CD1c-positive myeloid dendritic cell (primary cell): ENCODE measurements at regions not wholly inside any gene's neighbourhood (a gene's known extent, or its start where the extent isn't known, plus 50 kb on each side); places are given as distances from the start of the nearest gene placed in this dataset.

Source experiments
- DNase-seq: peaks from one replicate; pipeline ENCODE4 v3.0.0-alpha.2; 2016; ENCODE audit errors: extremely low spot score

GRCh38 chr2:71923143-71923525 is 224.5 kb downstream of the CYP26B1 start:
- DNase-seq, result no peak

GRCh38 chr2:71922499-71923142 is 225.0 kb downstream of the CYP26B1 start:
- DNase-seq, result no peak

GRCh38 chr2:71922091-71922490 is 225.6 kb downstream of the CYP26B1 start:
- no peak for DNase-seq

GRCh38 chr2:71920819-71921218 is 226.8 kb downstream of the CYP26B1 start:
- DNase-seq, result peak; percentile 19

- no peak for DNase-seq
Measured at GRCh38 chr2:71919708-71920107, 228.0 kb downstream of the CYP26B1 start.

GRCh38 chr2:71910277-71910676 is 237.4 kb downstream of the CYP26B1 start:
- no peak for DNase-seq

GRCh38 chr2:71908798-71909197 is 238.9 kb downstream of the CYP26B1 start:
- DNase-seq, result no peak

DNA sequence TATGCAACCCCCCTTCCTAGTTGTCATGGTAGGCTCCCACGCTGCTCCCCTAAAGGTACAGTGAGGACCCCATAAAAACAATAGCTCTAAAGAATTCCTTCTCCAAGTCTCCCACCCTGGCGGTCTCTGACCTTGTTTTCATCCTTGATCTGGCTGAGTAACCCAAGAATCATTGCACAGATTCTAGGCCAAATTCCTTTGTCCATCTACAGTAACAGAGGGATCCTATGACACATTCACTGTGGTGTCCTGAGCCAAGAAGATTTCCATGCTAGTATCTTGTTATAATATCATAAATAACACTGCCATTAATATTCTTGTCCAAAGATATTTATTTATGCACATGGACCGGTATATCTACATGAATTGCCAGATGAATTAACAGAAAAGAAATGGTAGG is 240.2 kb downstream of the CYP26B1 start:
- no peak for DNase-seq

DNA sequence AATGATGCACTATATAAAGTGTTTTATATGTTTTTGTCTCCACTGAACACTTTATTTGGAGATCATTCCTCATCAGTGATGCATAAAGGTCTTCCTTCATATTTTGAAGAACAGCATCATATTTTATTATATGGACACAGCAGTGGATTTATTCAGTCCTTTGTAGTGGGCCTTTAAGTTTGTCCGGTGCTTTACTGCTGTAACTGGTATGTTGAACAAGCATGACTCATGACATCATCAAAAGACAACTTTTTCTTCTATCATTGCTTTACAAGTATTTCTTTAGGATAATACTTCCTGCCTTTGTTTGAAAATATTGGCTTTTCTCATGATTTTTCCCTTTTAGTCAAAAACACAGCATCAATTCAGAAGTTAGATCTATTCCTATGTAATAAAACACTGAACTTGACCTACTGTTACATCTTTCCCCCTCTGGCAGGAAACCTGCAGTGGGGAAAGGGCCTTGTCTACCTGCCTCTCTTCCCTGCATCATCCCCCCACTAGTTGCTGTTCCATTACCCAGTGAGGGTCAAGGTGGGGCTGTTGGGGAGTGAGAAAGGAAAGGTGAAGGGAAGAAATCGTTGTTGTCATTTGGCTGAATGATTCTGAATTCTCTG is 241.2 kb downstream of the CYP26B1 start:
- DNase-seq, result no peak

DNA sequence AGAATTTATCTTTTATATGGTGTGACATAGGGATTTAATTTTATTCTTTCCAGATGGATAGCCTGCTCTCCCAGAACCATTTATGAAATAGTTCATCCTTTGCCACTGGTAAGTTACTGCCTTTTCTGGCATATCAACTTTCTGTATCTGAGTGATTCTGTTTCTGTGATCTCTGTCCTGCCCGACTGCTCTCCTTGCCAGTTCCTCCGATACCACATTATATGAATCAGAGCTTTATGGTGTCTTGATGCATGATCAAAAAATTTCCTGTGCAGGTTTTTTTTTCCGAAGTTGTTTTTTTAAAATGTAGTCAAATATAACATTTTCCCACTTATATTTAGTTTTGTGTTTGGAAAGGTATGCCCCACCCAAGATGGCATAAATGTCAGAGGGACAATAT is 242.5 kb downstream of the CYP26B1 start:
- DNase-seq, result no peak

GRCh38 chr2:71903841-71904240 is 243.8 kb downstream of the CYP26B1 start:
- no peak for DNase-seq

DNA sequence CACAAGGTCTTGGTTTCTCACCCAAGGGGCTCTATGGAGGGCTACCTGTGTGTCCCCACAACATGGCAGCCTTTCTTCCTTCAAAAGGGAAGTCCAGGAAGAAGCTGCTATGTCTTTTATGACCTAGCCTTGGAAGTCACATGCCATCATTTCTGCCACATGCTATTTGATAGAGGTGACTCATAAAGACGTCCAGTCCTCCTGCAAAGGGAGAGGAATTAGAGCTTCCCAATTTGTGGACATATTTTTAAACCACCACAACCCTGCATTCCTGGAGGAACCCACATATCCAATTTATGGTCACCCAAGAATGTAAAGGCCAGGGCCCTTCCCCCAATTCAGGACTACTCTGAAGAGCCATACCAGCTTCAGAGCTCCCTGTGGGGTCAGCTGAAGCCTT is 246.2 kb downstream of the CYP26B1 start:
- no peak for DNase-seq

DNA sequence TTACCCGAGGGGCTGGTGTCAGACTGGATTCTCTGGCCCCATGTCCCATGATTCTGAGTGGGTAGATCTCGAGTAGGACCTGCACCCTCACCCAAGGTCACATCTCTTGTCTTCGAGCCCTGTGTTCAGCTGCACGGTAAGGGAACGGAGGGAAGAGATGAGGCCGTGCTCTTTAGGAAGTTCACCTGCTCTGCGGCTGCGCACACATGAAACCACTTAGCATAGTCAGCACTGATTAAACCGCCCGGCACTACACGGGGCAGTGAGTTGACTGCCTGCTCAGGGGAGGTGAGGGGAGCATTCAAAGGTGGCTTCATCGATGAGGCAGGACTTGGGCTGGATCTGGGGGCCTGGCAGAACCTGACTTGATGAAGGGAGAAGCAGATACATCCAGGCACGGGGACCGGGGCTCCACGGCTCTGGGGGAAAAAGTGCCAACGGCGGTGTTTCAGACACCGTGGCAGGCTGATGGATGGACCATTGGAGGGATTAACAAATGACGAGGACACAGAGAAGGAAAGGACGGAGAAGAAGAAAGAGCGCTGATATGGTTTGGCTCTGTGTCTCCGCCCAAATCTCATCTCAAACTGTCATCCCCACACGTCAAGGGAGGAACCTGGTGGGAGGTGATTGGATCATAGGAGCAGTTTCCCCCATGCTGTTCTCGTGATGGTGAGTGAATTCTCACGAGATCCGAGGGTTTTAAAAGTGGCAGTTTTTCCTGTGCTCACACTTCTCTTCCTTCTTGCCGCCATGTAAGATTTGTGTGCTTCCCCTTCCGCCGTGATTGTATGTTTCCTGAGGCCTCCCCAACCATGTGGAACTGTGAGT is 248.6 kb downstream of the CYP26B1 start:
- DNase-seq, result no peak

DNA sequence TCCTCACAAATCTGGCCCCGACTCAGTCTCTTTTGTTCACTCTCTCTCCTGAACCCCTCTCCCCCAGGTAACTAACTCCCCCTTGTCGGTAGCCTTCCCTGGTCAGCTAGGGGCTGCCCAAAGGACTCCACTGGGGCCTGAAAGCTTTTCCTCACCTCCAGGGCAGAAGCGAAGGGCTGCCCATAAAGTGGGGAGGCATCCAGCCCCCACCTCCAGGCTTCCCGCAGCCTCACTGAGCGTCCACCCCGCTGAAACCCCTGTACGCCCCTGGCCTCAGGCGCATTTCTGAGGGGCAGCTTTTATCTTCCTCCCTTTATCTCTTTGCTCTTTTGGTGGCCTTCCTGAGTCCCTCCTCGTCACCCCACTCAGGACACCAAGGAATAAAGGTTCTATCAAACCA is 249.3 kb downstream of the CYP26B1 start:
- no peak for DNase-seq

DNA sequence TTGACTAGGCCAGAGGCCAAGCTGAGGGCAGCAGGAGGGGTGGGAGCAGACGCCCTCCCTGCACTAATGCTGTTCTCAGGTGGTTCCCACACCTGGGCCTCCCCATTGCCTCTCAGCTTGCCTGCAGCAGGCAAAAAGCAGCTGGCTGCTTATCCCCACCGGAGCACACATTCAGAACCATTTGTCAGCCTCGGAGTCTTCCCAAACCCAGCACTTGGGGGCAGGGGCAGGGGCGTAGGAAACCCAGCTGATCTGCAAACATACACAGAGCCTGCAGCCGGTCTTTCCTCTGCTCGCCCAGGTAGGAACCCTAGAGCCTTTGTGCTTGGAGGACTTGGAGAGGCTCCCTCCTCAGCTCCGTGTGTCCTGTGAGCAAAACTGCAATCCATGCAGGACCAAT is 249.8 kb downstream of the CYP26B1 start:
- DNase-seq, result no peak

DNA sequence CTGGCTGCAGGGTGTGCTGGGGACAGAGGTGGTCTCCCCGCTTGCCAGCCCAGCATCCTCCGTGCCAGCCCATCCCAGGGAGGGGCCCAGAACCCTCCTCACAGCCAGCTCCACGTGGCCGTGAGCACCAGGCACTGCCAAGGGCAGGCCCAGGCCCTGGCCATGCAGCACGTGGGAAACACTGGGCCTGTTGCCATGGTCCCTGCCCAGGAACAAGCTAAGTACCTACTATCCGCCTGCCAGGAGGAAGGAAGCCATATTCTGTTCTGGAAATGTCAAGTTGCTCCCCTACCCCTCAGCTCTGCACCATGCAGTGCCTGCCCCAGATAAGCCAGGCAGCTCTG is 250.6 kb downstream of the CYP26B1 start:
- no peak for DNase-seq

DNA sequence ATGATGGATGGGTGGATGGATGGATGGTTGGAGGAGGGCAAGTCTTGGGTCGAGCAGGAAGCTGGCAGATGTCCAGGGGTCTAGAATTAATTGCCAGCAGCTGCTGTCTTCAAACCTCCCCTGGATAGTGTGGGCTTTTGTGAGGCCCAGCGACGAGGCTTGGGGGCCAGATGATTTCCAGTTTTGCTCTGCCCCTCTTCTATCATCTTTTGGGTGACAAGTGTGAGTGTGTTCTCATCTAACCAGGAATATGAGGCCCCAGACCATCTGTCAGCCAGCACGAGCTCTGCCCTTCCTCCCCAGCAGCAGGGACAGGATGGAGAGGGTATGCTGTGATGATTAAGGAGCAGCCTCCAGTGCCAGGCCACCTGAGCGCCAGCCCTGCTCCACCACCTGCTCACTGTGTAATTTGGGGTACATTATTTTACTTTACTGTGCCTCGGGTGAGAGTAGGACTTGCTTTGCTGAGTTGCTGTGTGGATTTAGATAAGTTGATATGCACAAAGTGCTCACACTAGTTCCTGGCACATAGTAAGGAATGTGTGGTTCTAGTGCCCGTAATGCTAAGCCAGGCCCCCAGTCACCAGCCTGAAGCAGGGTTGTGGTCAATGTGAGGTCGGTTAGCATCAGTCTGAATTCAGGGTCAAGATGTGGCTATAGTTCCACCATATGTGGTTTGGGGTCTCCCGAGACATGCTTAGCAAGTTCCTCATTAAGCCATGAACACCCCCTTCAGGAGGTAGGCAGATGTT is 251.1 kb downstream of the CYP26B1 start:
- no peak for DNase-seq

- DNase-seq, result no peak
Measured at GRCh38 chr2:71895320-71896161, 252.1 kb downstream of the CYP26B1 start.

GRCh38 chr2:71894261-71894660 is 253.4 kb downstream of the CYP26B1 start:
- DNase-seq, result no peak

DNA sequence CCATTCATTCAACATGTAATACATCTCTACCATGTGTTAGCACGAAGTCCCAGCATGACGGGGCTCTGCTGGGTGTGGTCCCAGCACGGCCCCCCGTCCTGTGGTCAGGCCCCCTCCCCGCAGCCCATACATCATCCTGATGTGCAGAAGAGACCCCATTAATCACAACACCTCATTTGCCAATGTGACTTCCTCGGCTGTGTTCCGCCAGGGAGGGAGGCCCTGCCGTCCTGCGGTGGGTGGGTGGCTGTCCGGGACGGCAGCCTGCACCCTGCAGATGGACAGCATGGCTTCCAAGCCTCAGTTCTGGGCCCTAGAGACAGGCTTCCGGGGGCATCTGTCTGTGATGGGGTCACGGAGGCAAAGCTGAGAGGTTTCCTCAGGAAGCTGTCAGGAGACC is 254.0 kb downstream of the CYP26B1 start:
- DNase-seq, result no peak

- no peak for DNase-seq
Measured at GRCh38 chr2:71892896-71893295, 254.8 kb downstream of the CYP26B1 start.

DNA sequence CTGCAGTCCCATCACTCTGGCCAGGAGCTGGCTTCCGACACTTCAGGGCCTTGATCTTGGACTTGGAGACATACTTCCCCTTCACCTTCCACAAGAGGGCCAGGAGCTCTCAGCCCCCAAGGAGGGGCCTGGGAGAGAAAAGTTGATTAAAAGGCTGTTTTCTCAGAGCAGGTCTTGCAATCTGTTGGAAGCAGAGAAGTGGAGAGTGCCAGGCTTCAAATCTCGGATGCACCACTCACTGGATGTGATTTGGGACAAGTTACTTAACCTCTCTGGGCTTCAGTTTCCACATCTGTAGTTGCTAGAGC is 255.3 kb downstream of the CYP26B1 start:
- DNase-seq, result no peak
